ENCODE measurements at regions not wholly inside any gene's neighbourhood (a gene's known extent, or its start where the extent isn't known, plus 50 kb on each side); places are given as distances from the start of the nearest gene placed in this dataset.
"Not testable (repeated sequence)": the region's sequence is repeated elsewhere in the genome, so short reads cannot be mapped to it uniquely, and the experiment has no call there.

DNA sequence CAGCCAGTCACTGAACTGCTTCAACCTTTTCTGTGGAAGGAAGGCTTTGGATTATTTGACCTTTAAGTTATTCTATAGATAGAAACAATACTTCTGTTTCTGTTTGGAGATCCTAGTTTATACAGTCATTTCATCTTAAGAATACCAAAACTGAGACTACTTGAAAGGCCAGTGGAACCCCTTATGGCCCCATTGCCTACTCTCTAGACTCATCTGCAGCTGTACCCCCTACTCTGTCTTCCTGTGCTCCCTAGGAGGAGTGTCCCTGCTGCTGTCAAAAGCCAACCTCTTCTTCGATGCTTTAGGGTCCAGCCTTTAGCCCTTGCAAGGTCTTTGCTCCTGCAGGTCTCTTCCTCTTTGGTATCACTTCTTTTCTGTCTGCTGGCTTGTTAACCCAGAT lies 169.6 kb downstream of the EDEM1 start:
- no peak for DNase-seq (ENCODE audit: low read depth, low spot score)

DNA sequence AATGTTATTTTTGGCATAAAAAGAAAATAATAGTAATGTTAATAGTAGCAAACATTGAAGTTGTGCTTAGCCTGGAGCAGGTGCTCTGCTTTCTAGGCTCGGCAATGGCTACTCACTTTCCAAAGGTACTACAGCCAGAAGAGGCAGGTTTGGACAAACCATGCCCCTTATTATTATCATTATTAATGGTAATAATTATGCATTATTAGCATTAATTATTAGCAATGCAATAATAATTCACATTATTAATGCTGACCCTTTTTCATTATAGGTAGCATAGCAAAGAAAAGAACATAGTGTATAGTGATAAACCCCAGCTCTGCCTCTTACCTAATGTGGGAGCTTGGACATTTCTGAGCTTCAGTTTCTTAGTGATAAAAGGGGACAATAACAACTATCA lies 171.4 kb downstream of the EDEM1 start:
- DNase-seq (ENCODE audit: low read depth, low spot score), result no peak

DNA sequence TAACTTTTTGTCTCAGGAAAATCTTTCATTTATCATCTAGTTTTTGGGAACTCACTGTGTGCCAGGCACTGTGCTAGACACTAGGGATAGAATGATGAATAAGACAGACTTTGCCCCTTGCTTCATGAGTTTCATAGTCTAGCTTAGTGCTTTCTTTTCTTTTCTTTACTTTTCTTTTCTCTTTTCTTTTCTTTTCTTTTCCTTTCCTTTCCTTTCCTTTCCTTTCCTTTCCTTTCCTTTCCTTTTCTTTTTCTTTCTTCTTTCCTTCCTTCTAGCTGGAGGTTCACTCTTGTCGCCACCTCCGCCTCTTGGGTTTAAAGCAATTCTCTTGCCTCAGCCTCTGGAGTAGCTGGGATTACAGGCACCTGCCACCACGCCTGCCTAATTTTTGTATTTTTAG lies 172.9 kb downstream of the EDEM1 start:
- no peak for DNase-seq (ENCODE audit: low read depth, low spot score)

DNA sequence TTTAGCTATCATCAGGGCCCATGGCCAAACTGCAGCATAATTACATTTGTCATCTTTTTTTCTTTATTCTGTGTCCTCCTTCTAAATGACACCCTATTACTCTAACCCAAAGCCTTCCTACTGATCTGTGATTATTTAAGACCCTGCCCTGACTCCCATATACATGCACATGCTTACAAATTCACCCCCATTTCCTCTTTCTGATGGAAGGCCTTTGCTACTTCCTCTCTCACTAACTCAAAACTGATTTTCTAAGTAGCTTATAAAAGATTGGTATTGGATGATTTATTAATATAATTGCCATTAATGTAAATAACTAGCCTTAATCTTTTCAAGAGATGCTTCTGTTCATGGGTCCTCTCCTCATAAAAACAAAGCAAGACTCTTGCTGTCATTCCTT lies 179.2 kb downstream of the EDEM1 start:
- no peak for DNase-seq (ENCODE audit: low read depth, low spot score)

DNA sequence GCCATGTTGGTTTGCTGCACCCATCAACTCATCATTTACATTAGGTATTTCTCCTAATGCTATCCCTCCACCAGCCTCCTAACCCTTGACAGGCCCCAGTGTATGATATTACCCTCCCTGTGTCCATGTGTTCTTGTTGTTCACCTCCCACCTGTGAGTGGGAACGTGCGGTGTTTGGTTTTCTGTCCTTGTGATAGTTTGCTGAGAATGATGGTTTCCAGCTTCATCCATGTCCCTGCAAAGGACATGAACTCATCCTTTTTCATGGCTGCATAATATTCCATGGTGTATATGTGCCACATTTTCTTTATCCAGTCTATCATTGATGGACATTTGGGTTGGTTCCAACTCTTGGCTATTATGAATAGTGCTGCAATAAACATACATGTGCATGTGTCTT lies 184.0 kb downstream of the EDEM1 start:
- DNase-seq (ENCODE audit: low read depth, low spot score), result not testable (repeated sequence)

DNA sequence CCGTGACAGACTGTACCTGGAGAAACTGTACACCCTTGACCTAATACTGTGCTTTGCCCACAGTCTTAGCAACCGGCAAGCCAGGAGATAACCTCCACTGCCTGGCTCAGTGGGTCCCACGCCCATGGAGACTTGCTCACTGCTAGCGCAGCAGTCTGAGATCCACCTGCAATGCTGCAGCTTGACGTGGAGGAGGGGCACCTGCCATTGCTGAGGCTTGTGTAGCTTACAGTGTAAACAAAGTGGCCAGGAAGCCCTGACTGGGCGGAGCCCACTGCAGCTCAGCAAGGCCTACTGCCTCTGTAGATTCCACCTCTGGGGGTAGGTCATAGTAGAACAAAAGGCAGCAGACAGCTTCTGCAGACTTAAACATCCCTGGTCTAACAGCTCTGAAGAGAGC lies 189.3 kb downstream of the EDEM1 start:
- peak; percentile 89 for DNase-seq (ENCODE audit: low read depth, low spot score)

DNA sequence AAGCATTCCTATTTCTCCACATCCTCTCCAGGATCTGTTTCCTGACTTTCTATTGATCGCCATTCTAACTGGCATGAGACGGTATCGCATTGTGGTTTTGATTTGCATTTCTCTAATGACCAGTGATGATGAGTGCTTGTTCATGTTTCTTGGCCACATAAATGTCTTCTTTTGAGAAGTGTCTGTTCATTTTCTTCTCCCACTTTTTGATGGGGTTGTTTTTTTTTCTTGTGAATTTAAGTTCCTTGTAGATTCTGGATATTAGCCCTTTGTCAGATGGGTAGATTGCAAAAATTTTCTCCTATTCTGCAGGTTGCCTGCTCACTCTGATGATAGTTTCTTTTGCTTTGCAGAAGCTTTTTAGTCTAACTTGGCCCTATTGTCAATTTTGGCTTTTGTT lies 191.8 kb downstream of the EDEM1 start:
- not testable (repeated sequence) for DNase-seq (ENCODE audit: low read depth, low spot score)

DNA sequence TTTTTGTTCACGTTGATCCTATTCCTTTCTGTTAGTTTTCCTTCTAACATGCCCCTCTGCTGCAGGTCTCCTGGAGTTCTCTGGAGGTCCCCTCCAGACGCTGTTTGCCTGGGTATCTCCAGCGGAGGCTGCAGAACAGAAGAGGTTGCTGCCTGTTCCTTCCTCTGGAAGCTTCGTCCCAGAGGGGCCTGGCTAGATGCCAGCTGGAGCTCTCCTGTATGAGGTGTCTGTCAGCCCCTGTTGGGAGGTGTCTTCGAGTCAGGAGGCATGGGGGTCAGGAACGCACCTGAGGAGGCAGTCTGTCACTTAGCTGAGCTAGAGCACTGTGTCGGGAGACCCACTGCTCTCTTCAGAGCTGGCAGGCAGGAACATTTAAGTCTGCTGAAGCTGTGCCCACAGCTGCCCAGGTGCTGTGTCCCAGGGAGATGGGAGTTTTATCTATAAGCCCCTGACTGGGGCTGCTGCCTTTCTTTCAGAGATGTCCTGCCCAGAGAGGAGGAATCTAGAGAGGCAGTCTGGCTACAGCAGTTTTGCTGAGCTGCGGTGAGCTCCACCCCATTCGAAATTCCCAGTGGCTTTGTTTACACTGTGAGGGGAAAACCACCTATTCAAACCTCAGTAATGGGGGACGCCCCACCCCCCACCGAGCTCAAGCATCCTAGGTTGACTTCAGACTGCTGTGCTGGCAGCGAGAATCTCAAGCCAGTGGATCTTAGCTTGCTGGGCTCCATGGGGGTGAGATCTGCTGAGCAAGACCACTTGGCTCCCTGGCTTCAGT lies 196.2 kb downstream of the EDEM1 start:
- DNase-seq (ENCODE audit: low read depth, low spot score), result peak; percentile 14

DNA sequence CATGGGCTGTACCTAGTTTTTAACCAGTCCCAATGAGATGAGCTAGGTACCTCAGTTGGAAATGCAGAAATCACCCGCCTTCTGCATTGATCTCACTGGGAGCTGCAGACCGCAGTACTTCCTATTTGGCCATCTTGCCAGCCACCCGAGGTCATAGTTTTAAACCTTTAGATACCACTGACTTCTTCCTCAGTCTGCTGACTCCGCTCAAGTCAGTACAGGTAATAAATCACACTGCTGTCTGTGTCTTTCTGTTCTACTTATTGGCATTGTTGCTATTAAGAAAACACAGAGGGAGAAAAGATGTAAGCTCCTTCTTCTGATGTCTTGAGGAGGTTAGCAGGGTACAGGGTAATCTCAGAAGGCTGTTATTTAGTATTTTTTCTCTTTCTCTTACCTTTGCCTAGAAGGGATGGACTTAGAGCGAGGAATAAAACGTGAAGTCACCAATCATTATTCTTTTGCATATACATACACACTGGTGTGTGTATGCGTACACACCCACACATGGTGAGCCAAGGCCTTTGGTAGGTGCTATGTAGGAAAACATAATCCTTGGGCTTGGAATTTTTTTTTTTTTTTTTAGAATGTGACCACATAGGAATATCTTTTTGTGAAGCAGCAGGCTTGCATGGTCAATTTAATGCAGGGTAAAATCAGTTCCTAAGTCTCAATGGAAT lies 197.2 kb downstream of the EDEM1 start:
- DNase-seq (ENCODE audit: low read depth, low spot score), result no peak

DNA sequence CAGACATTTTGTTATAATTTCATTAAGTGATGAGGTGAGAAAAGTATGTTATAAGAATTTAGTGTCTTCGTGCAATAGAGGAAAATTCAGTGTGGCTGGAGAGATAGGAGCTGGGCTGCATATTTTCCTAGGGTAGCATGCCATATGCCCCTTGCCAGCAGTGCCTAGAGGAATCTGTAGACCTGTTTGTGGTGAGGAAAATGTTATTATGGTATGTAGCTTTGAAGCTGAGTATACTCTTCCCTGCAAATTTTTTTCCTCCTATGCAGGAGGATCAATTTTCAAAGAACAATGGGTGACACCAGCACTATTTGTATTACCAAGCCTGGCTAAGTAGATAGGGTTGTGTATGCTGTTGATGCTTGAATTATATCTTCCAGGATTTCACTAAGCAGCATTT lies 200.6 kb downstream of the EDEM1 start:
- no peak for DNase-seq (ENCODE audit: low read depth, low spot score)

DNA sequence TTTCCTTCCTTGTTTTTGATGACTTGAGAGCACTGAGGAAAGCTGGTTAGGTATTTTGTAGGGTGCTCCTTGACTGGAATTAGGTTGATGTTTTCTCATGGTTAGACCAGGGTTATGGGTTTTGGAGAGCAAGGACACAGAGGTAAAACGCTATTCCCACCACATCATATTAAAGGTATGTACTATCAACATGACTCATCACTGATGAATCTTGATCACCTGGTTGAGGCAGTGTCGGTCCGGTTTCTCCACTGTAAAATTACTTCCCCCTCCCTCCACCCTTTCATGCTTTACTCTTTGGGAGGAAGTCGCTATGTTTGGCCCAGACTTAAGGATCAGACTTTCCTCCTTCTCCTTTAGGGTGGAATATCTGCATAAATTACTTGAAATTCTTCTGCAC lies 201.6 kb downstream of the EDEM1 start:
- DNase-seq (ENCODE audit: low read depth, low spot score), result peak; percentile 40

DNA sequence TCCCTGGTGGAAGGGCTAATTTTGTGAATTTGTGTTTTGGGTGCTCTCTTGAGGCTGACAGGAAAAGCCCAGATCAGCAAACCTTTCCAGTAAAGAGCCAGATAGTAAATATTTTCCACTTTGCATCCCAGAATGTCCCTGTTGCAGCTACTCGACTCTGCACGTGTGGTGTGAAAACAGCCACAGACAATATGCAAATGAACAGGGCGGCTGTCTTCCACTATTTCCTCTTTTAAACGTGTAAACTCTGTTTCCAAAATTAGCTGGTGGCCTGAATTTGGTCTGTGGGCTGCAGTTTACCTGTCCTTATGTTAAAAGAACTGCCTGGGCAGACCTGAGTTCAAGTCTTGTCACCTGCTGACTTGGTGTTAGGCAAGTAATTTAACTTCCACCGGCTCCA lies 202.7 kb downstream of the EDEM1 start:
- DNase-seq (ENCODE audit: low read depth, low spot score), result no peak

DNA sequence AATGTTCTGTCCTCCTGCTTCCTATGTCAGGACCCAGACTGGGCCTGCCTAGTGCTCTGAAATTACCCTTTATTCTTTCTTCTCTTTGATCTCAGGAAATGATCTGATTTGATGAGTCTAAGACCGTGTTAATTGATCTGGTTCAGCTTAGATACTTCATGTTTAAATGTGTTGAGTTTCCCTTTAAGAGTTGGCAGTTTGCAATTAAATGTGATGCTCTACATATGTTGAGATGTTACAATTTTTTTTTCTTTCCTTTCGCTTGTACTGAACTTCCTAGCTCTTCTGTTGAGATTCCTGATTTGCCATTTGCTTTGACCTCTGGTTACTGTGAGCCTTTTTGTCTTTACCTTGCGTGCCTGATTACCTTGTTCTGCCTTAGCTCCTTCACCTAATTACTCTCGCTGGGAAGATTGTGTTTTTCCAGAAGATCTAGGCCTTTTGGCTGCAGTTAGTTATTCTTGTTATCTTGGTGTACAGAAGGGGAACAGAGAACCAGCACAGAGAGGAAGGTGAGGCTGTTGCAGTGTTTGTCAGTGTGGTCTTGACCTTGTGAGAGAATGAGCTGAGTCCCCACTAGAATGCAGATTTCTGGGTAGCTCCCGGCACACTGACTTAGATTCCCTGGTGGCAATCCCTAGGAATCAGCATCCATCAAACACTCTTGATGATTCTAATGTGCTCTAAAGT lies 203.6 kb downstream of the EDEM1 start:
- DNase-seq (ENCODE audit: low read depth, low spot score), result no peak

DNA sequence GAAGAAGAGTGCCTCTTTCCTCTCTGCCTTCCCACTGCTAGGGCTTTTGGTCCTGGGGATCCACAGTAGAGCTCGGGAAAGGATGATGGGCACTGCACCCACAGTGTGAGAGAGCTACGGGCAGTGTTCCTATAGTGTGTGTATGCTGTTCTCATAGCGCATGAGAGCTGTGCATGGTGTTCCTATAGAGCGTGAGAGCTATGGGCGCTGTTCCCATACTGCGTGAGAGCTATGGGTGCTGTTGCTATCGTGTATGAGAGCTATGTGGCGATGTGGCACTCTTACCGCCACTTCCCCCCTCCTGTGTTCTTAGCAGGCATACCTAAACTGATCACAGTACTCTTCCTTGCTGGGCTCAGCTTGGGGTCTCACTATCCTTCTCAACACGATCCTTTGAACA lies 213.5 kb downstream of the EDEM1 start:
- no peak for DNase-seq (ENCODE audit: low read depth, low spot score)

DNA sequence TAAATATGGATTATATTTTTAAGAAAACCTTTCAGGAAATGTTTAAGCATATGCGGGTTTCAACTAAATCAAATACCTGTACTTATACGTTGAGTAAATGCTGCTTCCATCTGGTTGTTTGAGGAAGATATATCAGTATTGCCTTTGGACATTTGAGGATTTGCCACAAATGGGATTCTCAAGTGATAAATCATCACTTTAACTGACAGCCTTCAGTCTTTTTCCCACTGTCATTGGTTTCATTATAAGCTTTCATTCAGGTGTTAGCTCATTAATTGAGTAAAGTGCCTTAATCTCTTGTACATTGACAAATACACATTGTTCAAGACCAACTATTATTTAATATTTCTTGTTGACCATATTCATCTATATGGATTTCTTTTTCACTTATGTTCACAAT lies 217.2 kb downstream of the EDEM1 start:
- no peak for DNase-seq (ENCODE audit: low read depth, low spot score)

DNA sequence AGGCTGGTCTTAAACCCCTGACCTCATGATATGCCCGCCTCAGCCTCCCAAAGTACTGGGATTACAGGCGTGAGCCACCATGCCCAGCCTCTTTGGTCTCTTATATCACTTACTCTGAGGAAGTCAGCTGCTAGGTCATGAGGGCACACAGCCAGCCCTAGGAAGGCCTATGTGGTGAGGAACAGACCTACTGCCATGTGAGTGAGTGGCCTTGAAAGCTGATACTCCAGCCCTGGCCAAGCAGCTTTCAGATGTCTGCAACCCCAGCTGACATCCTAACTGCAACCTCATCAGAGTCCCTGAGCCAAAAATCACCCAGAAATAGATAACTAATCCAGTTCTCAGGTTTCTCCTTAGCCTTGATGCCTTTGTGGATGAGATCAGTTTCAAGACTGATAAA lies 224.3 kb downstream of the EDEM1 start:
- no peak for DNase-seq (ENCODE audit: low read depth, low spot score)

DNA sequence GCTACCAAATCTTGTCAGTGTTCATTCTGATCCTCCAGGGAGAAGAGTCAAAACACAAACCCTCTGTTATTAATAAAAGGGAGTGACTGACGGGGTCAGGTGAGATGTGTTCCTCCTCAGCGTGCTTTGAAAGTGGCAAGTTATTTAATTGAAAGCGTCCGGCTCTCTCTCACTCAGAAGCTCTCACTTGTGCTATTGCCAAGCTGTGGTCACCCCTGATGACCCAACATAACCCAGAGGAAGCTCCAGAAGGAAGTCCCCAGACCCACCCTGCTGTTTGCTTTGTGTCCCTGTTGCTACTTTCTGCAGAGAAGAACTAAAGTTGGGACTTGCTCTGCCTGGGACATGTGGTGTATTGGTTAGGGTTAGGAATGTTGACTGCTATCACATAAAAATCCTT lies 235.6 kb downstream of the EDEM1 start:
- DNase-seq (ENCODE audit: low read depth, low spot score), result no peak

DNA sequence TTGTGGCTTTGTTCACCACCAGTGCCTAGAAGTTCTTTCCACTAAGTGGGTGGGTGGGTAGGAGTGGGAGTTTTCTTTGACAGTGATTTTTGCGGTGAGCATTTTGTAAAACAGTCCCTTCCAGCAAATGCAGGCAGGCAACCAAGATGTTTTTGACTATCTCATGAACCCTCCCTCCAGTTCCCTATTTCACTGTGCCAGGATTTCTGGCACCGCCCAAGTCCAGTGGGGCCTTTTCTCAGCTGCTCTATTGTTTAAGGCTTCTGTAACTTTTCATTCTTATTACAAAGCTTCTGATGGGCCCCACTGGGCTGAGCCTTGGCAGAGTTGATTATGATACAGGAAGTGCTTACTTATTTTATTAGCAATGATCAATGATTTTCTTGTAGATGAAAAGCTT lies 236.0 kb downstream of the EDEM1 start:
- no peak for DNase-seq (ENCODE audit: low read depth, low spot score)

DNA sequence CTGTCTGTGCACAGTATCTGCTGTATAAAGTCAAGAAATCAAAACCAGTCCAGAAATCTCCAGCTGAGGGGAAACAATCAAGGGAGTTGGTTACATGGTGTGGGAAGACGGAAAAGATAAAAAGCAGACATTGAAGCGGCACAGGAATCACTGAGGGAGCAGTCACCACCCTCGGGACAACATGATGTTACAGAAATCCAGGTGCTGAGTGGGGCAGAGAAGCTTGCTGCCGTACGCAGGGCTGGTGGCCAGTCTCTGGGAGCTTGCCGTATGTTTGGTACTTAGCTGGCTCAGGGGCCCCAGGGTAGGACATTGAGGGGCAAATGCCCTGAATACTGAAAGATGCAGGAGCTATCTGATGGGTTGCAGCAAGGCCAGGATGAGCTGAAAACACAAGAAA lies 237.9 kb downstream of the EDEM1 start:
- DNase-seq (ENCODE audit: low read depth, low spot score), result no peak

DNA sequence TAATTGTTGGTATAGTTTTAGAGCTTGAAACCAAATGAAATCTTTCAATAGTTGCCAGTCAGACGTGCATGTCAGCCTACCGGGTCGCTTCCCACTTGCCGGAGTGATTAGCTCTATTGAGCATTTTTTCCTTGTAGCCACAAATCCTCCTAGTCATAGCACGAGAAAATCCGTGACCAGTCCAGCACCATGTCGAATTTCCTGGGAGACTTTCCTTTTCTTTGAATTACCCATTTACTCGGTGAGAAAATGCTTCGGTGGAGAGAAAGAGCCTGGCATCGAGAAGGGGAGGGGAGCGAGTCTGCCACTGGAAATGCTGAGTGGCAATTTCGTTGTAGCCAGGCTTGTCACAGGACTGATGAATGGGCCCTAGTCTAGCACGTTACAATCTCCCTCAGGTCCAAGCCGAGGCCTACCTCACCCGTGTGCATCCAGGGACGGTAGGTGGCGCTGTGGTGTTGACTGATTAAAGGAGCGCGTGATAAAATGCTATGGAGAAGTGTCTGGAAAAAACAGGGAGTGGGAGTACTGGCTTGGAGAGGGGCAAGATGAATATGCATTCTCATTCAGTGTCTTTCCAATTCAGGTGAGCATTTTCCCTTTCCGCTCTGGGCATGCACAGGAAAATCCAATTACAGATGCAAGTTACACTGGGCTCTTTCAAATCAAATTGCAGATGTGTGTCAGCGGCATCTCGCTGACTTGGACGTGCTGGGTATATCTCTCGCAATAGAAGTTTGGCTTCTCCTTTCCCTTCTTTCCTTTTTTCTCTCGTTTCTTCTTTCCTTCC lies 238.8 kb downstream of the EDEM1 start:
- peak; percentile 91 for DNase-seq (ENCODE audit: low read depth, low spot score)

DNA sequence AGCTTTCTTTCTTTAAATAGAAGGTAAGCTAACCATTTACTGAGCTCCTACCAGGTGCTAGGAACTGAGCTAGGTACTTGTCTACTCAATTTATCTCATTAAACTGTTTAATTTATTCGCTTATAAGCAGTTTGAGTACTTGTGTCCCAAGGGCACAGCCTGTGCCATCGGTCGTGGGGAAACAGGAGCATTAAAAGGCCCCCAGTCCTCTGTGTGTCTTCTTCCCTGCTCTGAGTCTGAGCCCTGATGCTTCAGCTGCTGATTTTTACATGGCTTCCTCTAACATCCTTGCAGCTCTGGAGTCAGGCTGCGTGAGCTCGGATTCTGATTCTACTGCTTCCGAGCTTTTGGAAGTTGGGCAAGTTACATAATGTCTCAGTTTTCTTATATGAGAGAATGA lies 239.5 kb downstream of the EDEM1 start:
- DNase-seq (ENCODE audit: low read depth, low spot score), result no peak

DNA sequence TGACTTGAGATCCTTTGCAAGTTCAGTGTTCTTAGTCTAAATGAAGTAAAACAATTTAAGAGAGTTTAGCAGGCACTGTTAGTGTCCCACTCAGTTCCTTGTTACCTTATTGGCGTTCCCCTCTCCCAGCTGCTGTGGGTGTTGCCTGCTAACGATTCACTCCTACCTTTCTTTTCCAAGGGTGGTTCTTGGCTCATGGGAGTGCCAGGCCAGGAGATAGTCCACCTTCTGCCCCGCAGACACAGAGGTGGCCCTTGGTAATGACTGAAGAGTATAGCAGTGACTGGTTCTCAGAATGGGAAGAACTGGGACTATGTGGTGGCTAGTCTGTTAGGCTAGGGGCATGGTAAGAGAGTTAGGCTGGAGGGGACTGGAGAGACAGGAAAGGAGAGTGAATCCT lies 240.4 kb downstream of the EDEM1 start:
- DNase-seq (ENCODE audit: low read depth, low spot score), result no peak
